ENCODE measurements at regions not wholly inside any gene's neighbourhood (a gene's known extent, or its start where the extent isn't known, plus 50 kb on each side); places are given as distances from the start of the nearest gene placed in this dataset.

DNA sequence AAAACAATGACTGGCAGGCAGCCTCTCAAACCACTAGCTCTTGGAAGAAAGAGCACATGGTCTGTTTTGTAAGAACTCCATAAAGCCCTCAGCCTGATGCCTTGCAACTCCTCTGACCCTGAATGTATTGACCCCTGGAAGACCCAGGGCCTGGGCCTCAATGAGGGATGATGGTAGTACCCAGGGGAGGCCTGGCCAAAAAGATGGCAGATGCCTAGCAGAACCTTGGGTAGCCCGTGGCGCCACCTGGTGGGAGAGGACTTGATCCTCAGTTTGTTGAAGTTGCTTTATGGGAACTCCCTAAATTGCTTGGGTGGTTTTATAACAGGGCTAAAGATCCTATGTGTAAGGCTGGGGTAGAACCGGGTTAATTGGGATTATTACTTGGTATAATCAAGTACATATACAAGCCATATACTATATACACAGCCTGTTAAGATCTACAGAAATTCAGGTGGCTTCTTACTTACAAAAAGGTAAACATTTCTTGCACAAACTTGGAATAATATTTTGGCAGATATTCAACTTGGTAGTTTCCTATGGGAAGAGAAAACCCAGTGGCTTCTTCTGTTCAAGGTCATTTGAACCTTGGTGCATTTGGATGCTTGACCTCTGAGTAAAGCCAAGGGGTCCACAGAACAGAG lies 95.8 kb upstream of the CACUL1 start:
- Histone ChIP-seq H3K4me3 (no peak overlapping the region), H3K27me3 (no peaks in the 10 kb centered on the region), H3K9me3 (replicated peaks in 1 of 3) (no peaks in the 10 kb centered on the region), H3K36me3 (replicated peaks in 1 of 2) (no peaks in the 10 kb centered on the region), H3K4me1 (replicated peaks in 1 of 2) (no peaks in the 10 kb centered on the region), H3K27ac (no peak overlapping the region)
- no peak for TF ChIP-seq POLR2A (IDR thresholded peaks at IDR 0.05)
- TF ChIP-seq, protein P1, sequence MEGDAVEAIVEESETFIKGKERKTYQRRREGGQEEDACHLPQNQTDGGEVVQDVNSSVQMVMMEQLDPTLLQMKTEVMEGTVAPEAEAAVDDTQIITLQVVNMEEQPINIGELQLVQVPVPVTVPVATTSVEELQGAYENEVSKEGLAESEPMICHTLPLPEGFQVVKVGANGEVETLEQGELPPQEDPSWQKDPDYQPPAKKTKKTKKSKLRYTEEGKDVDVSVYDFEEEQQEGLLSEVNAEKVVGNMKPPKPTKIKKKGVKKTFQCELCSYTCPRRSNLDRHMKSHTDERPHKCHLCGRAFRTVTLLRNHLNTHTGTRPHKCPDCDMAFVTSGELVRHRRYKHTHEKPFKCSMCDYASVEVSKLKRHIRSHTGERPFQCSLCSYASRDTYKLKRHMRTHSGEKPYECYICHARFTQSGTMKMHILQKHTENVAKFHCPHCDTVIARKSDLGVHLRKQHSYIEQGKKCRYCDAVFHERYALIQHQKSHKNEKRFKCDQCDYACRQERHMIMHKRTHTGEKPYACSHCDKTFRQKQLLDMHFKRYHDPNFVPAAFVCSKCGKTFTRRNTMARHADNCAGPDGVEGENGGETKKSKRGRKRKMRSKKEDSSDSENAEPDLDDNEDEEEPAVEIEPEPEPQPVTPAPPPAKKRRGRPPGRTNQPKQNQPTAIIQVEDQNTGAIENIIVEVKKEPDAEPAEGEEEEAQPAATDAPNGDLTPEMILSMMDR (IDR thresholded peaks at IDR 0.05): peak; percentile 62 to 75 (median 69)
- DNase-seq: peak; percentile 76 to 93 (median 89)
- WGBS, 4 donors: 26 to 47% (median 32%) methylated on average over 3 of the region's 3 CpGs
- intact Hi-C loops (cut with DNase I): loop anchor here in 1 of 2 donors (5.0 kb wide), 1 partner anchor 283 kb away; no protein-coding TSS in a partner anchor

DNA sequence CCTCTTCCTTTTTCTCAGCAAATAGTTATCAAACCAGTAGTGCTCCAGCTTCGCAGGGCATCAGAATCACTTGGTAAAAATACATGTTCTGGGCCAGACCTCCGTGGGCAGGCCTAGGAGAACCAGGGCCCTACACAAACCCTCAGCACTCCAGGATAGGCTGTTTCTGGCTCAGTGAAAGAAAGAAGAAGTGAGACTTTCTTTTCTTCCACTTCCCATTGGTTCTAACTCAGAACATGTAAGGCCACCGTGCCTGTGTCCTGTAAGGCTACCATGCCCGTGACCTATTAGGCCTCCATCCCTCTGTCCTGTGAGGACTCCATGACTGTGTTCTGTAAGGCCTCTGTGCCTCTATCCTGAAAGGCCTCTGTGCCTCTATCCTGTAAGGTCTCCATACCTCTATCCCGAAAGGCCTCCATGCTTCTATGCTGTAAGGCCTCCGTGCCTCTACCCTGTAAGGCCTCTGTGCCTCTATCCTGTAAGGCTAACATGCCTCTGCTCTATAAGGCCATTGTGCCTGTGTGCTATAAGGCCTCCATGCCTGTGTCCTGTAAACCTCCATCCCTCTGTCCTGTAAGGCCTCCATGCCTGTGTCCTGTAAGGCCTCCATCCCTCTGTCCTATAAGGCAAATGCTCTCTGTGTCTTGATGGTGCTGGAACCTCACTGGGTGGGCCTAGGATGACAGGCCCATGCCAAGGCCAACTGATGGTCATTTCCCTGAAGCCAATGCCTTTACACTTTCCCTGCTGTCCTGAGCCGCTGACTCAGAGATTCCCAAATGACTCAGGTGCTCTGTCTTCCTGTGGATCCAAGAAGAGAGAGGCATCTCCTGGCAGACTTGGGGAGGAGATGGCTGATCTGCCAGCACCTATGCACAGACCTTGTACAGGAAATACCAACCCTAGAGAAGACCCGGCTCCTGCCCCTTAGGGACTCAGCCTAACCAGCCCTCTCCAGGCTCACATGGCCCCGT lies 96.6 kb upstream of the CACUL1 start:
- intact Hi-C loops (cut with DNase I): loop anchor here in 1 of 2 donors (5.0 kb wide), 1 partner anchor 284 kb away; no protein-coding TSS in a partner anchor
- H3K4me1 ChIP-seq (replicated peaks in 1 of 2): no peaks in the 10 kb centered on the region
- H3K9me3 ChIP-seq (replicated peaks in 1 of 3): no peaks in the 10 kb centered on the region
- no peak overlapping the region for H3K4me3 ChIP-seq
- no peaks in the 10 kb centered on the region for H3K36me3 ChIP-seq (replicated peaks in 1 of 2)
- TF ChIP-seq, protein P1 (IDR thresholded peaks at IDR 0.05): no peak
- TF ChIP-seq POLR2A (IDR thresholded peaks at IDR 0.05): no peak
- DNase-seq: peak in 2 of 7 donors; percentile 39 to 61
- no peak overlapping the region for H3K27ac ChIP-seq
- WGBS, 4 donors: 83 to 88% (median 86%) methylated on average over 8 to 9 of the region's 9 CpGs
- no peaks in the 10 kb centered on the region for H3K27me3 ChIP-seq

DNA sequence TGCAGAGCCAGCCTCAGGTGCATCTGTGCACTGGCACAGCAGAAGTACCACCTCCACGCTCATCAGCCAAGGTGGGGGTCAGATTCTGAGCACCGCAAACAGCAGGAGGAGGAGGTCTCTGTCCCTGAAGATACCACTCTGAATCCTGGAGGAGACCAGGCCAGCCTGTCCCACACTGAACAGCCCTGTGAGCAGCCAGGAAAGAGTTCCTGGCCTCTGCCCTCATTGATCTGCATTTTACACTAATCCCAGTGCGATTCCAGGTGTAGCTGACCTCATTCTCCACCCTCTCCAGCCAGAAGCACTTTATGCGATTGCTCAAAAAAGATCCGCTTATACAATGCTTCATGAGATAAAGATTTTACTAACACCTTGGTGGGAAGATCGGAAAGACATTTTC lies 99.1 kb upstream of the CACUL1 start:
- intact Hi-C loops (cut with DNase I): loop anchor here in 1 of 2 donors (5.0 kb wide), 1 partner anchor 287 kb away; no protein-coding TSS in a partner anchor
- DNase-seq: no peak

More for the DNA sequence above, 99.1 kb upstream of the CACUL1 start:
- no peak overlapping the region for H3K4me3 ChIP-seq
- no peaks in the 10 kb centered on the region for H3K9me3 ChIP-seq (replicated peaks in 1 of 3)
- H3K36me3 ChIP-seq (replicated peaks in 1 of 2): no peaks in the 10 kb centered on the region
- 86 to 100% (median 91%) methylated on average over 4 to 6 of the region's 6 CpGs for WGBS, 4 donors
- no peak overlapping the region for H3K27ac ChIP-seq
- no peaks in the 10 kb centered on the region for H3K27me3 ChIP-seq
- no peaks in the 10 kb centered on the region for H3K4me1 ChIP-seq (replicated peaks in 1 of 2)
- no peak for TF ChIP-seq POLR2A (IDR thresholded peaks at IDR 0.05)
- TF ChIP-seq, protein P1 (IDR thresholded peaks at IDR 0.05): no peak

All from adrenal gland (tissue), 9 donors.